ENCODE measurements at regions not wholly inside any gene's neighbourhood (a gene's known extent, or its start where the extent isn't known, plus 50 kb on each side); places are given as distances from the start of the nearest gene placed in this dataset.

- ATAC-seq (no peak), DNase-seq (ENCODE audit: extremely low read depth in 1 of 4, low spot score in 3 of 4) (no peak), FAIRE-seq (no peak)
- H3K36me3 ChIP-seq (ENCODE audit: control insufficient read depth, insufficient read depth, low read length) = no peaks in the 10 kb centered on the region
- no peaks in the 10 kb centered on the region for H3K27me3 ChIP-seq (ENCODE audit: control insufficient read depth in 2 of 2, insufficient read depth in 2 of 2, low read length in 2 of 2)
- ChIA-PET POLR2A (no interaction called here), CTCF (ENCODE audit: low intra/inter-chr PET ratio) (no interaction called here)
- H3K4me3 ChIP-seq = no peak overlapping the region
- H3K9ac ChIP-seq (ENCODE audit: insufficient read depth in 1 of 2, low read depth in 2 of 2, low read length in 2 of 2) = no peak overlapping the region
- H2AFZ ChIP-seq (ENCODE audit: low read depth, low read length) = no peak overlapping the region
- H3K79me2 ChIP-seq (ENCODE audit: control insufficient read depth, insufficient read depth, low read length) = no peaks in the 10 kb centered on the region
- H3K9me3 ChIP-seq (replicated peaks; ENCODE audit: control insufficient read depth, insufficient read depth, low read depth, low read length) = no peaks in the 10 kb centered on the region
- no peak overlapping the region for H3K27ac ChIP-seq (ENCODE audit: extremely low read depth, low read depth, low read length)
- BruUV-seq (replicated peaks) = no TSS peak
- H3K4me2 ChIP-seq (ENCODE audit: insufficient read depth, low read length) = no peak overlapping the region
- in situ Hi-C loops (cut with MboI) (no loop called here), intact Hi-C loops (cut with micrococcal nuclease) (no loop called here)
- no peaks in the 10 kb centered on the region for H3K4me1 ChIP-seq (replicated peaks in 1 of 2; ENCODE audit: control insufficient read depth in 2 of 2, insufficient read depth in 2 of 2, low read length in 2 of 2)
- no peaks in the 10 kb centered on the region for H3K9me1 ChIP-seq (ENCODE audit: control insufficient read depth, insufficient read depth, low read length)
- 17% methylated on average over 1 of the region's 1 CpG for WGBS (ENCODE audit: insufficient coverage, low coverage, missing lambda C conversion rate)
- no peaks in the 10 kb centered on the region for H4K20me1 ChIP-seq (replicated peaks; ENCODE audit: control insufficient read depth, insufficient read depth, low read length)
- peak; percentile 48; the same call in 1 of the 2 replicates for TF ChIP-seq CEBPB (tag; IDR thresholded peaks at IDR 0.05)
- no peak for TF ChIP-seq CEBPG (CRISPR knock-in tag; IDR thresholded peaks at IDR 0.05)
- peak in 1 of 2 experiments; percentile 77; a peak in 2 of 4 replicates for TF ChIP-seq CEBPG (tag; conservative IDR thresholded peaks at IDR 0.05 in 1 of 2, IDR thresholded peaks at IDR 0.05 in 1 of 2)
- TF ChIP-seq SMARCA4 (IDR thresholded peaks at IDR 0.05) = no peak
Measured at GRCh38 chr13:67351114-67351513, 121.0 kb upstream of the PCDH9 start.

- ChIA-PET CTCF (ENCODE audit: low intra/inter-chr PET ratio) (no interaction called here), POLR2A (no interaction called here)
- no peak for ATAC-seq
- intact Hi-C loops (cut with micrococcal nuclease) (no loop called here), in situ Hi-C loops (cut with MboI) (no loop called here)
- no peaks in the 10 kb centered on the region for H3K36me3 ChIP-seq (ENCODE audit: control insufficient read depth, insufficient read depth, low read length)
- H3K9ac ChIP-seq (ENCODE audit: insufficient read depth in 1 of 2, low read depth in 2 of 2, low read length in 2 of 2) = no peak overlapping the region
- H3K4me2 ChIP-seq (ENCODE audit: insufficient read depth, low read length) = no peak overlapping the region
- H2AFZ ChIP-seq (ENCODE audit: low read depth, low read length) = no peak overlapping the region
- no peaks in the 10 kb centered on the region for H3K4me1 ChIP-seq (replicated peaks in 1 of 2; ENCODE audit: control insufficient read depth in 2 of 2, insufficient read depth in 2 of 2, low read length in 2 of 2)
- no peaks in the 10 kb centered on the region for H3K27me3 ChIP-seq (ENCODE audit: control insufficient read depth in 2 of 2, insufficient read depth in 2 of 2, low read length in 2 of 2)
- no peaks in the 10 kb centered on the region for H3K9me3 ChIP-seq (replicated peaks; ENCODE audit: control insufficient read depth, insufficient read depth, low read depth, low read length)
- H3K27ac ChIP-seq (ENCODE audit: extremely low read depth, low read depth, low read length) = no peak overlapping the region
- H3K4me3 ChIP-seq = no peak overlapping the region
- H3K9me1 ChIP-seq (ENCODE audit: control insufficient read depth, insufficient read depth, low read length) = no peaks in the 10 kb centered on the region
- H4K20me1 ChIP-seq (replicated peaks; ENCODE audit: control insufficient read depth, insufficient read depth, low read length) = no peaks in the 10 kb centered on the region
- BruUV-seq (replicated peaks) = no TSS peak
- H3K79me2 ChIP-seq (ENCODE audit: control insufficient read depth, insufficient read depth, low read length) = no peaks in the 10 kb centered on the region
- no peak for FAIRE-seq
- DNase-seq (ENCODE audit: extremely low read depth in 1 of 4, low spot score in 3 of 4) = no peak
- 0% methylated on average over 1 of the region's 1 CpG for WGBS (ENCODE audit: insufficient coverage, low coverage, missing lambda C conversion rate)
- TF ChIP-seq BHLHE40 (IDR thresholded peaks at IDR 0.05; ENCODE audit: low read length) (no peak), ZNF77 (CRISPR knock-in tag; IDR thresholded peaks at IDR 0.05) (no peak), ZSCAN32 (CRISPR knock-in tag; IDR thresholded peaks at IDR 0.05) (no peak), NUFIP1 (IDR thresholded peaks at IDR 0.05; ENCODE audit: partially characterized antibody) (no peak), CBFA2T3 (IDR thresholded peaks at IDR 0.05) (no peak), ZZZ3 (IDR thresholded peaks at IDR 0.05) (no peak), GATAD2B (IDR thresholded peaks at IDR 0.05; ENCODE audit: borderline replicate concordance) (no peak), TEAD4 (IDR thresholded peaks at IDR 0.05; ENCODE audit: low read length) (no peak), TEAD4 (CRISPR knock-in tag; IDR thresholded peaks at IDR 0.05; ENCODE audit: borderline replicate concordance) (no peak), NFYB (IDR thresholded peaks at IDR 0.05; ENCODE audit: extremely low read depth, insufficient read length) (no peak), ZFP36 (IDR thresholded peaks at IDR 0.05; ENCODE audit: low read depth, low read length, partially characterized antibody) (no peak), RBM34 (IDR thresholded peaks at IDR 0.05; ENCODE audit: borderline replicate concordance, insufficient read depth, low read length) (no peak), ZNF589 (CRISPR knock-in tag; IDR thresholded peaks at IDR 0.05; ENCODE audit: low read depth) (no peak)
Measured at GRCh38 chr13:67343777-67344176, 113.6 kb upstream of the PCDH9 start.

Measured in K562 (cell line).